Stomach (tissue), 8 donors: ENCODE measurements at regions not wholly inside any gene's neighbourhood (a gene's known extent, or its start where the extent isn't known, plus 50 kb on each side); places are given as distances from the start of the nearest gene placed in this dataset.
A peak's percentile ranks its signal among the peaks of the same experiment; 100 is the strongest.

Experiments
- DNase-seq, 2 donors: peaks; one replicate each; pipeline versions ENCODE4 v3.0.0 to v3.0.0-alpha.2; 2013 to 2019
- H3K27ac ChIP-seq, 5 donors: fragments of 200-600 bp in 4 of 5; sonication (generic) in 4 of 5; one replicate each; pipeline ENCODE4 v1.5.1; 2013 to 2019; ENCODE audit warnings: mild to moderate bottlenecking in 1 of 5, moderate library complexity in 1 of 5
- H3K27me3 ChIP-seq, 3 donors: fragments of 200-600 bp; sonication (generic); one replicate each; pipeline ENCODE4 v1.5.1; 2017 to 2019; ENCODE audit warnings: mixed run types in 1 of 3
- H3K36me3 ChIP-seq, 4 donors: fragments of 200-600 bp; sonication (generic); 1 replicate in 3 of 4; 2 replicates in 1 of 4; pipeline ENCODE4 v1.5.1; 2016 to 2019
- H3K4me1 ChIP-seq, 4 donors: fragments of 200-600 bp; sonication (generic); one replicate each; pipeline ENCODE4 v1.5.1; 2016 to 2019
- H3K4me3 ChIP-seq, 4 donors: fragments of 200-600 bp; sonication (generic) in 3 of 4; one replicate each; pipeline ENCODE4 v1.5.1; 2016 to 2019; ENCODE audit warnings: mild to moderate bottlenecking in 1 of 4
- H3K9me3 ChIP-seq, 4 donors: fragments of 200-600 bp; sonication (generic); one replicate each; pipeline ENCODE4 v1.5.1; 2016 to 2019
- EP300 ChIP-seq: sonication (generic); formaldehyde crosslinking; IDR thresholded peaks from one replicate; pipeline ENCODE4 v1.6.1; 2017; ENCODE audit warnings: antibody characterized with exemption
- POLR2A ChIP-seq, 4 donors: fragments of 450-650 bp; IDR thresholded peaks; one replicate each; pipeline ENCODE4 v1.6.1; 2016; ENCODE audit warnings: antibody characterized with exemption in 4 of 4, control low read depth in 2 of 4, mild to moderate bottlenecking in 1 of 4, moderate library complexity in 1 of 4
- POLR2AphosphoS5 ChIP-seq, 3 donors: sonication (generic); formaldehyde crosslinking; IDR thresholded peaks; one replicate each; pipeline ENCODE4 v1.6.1; 2016; ENCODE audit warnings: antibody characterized with exemption in 3 of 3
- WGBS, 5 donors: extraction: QIAGEN DNeasy Blood & Tissue Kit in 3 of 5; methylation state at CpG; one replicate each; pipeline versions ENCODE4 v1.1.5 to v1.1.7; 2013 to 2018; 5-methylcytosine and 5-hydroxymethylcytosine counted together
- intact Hi-C: fragments of 100-400 bp; cut with DNase I; formaldehyde crosslinking; loops from one replicate; pipeline ENCODE4 v1.15.1; 2023; ENCODE audit warnings: low total_unique reads
- TF ChIP-seq, protein P1 (sequence below), 7 experiments: fragments of 450-650 bp in 4 of 7; fragments of 200-600 bp in 3 of 7; sonication (generic) in 3 of 7; IDR thresholded peaks; one replicate each; pipeline ENCODE4 v1.5.1; 2016 to 2019; ENCODE audit warnings: antibody characterized with exemption in 7 of 7, control low read depth in 2 of 7, mild to moderate bottlenecking in 1 of 7
- donor health status: healthy with polysubstance abuse.
- donor health status: Bipolar disorder and iron deficiency.
- donor health status: healthy.

DNA sequence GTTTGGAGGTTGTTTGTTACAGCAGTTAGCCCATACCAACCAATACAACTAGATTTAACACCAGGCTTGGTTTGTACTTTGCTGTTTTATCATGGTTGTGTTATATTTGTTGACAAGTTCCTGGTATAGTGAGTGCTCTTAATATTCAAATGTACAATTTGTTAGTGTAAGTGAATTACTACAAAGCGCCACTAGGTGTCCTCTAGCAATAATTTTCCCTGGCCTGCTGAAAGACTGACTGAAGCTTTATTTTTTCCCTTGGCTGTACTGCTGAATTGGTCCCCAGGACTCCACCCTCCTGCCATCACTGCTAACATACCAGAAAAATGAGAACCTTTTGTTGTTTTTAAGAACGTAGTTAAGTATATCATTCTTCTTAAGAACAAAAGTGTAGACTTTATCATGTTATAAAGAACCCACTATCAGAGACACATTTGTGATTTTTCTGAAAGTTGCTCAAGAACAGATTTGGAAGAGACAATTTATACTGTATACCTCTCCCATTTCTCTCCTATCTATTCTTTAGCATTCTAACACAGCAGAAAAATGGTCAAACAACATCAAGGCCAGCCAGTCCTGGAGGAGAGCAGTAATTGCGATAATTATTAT is 75.3 kb upstream of the FAR2 start:
- no peak overlapping the region for H3K4me3 ChIP-seq
- no peaks in the 10 kb centered on the region for H3K9me3 ChIP-seq
- no peak overlapping the region for H3K27ac ChIP-seq
- 30 to 35% (median 33%) methylated on average over 3 of the region's 3 CpGs for WGBS, 5 donors
- H3K27me3 ChIP-seq = no peaks in the 10 kb centered on the region
- intact Hi-C loops = no loop called here
- peak in 1 of 2 donors; percentile 73 for DNase-seq
- no peak for TF ChIP-seq EP300
- TF ChIP-seq, protein P1, sequence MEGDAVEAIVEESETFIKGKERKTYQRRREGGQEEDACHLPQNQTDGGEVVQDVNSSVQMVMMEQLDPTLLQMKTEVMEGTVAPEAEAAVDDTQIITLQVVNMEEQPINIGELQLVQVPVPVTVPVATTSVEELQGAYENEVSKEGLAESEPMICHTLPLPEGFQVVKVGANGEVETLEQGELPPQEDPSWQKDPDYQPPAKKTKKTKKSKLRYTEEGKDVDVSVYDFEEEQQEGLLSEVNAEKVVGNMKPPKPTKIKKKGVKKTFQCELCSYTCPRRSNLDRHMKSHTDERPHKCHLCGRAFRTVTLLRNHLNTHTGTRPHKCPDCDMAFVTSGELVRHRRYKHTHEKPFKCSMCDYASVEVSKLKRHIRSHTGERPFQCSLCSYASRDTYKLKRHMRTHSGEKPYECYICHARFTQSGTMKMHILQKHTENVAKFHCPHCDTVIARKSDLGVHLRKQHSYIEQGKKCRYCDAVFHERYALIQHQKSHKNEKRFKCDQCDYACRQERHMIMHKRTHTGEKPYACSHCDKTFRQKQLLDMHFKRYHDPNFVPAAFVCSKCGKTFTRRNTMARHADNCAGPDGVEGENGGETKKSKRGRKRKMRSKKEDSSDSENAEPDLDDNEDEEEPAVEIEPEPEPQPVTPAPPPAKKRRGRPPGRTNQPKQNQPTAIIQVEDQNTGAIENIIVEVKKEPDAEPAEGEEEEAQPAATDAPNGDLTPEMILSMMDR (IDR thresholded peaks at IDR 0.05) = peak in 5 of 7 experiments; percentile 37 to 64 (median 61)
- H3K36me3 ChIP-seq = no peaks in the 10 kb centered on the region
- H3K4me1 ChIP-seq = no peaks in the 10 kb centered on the region

DNA sequence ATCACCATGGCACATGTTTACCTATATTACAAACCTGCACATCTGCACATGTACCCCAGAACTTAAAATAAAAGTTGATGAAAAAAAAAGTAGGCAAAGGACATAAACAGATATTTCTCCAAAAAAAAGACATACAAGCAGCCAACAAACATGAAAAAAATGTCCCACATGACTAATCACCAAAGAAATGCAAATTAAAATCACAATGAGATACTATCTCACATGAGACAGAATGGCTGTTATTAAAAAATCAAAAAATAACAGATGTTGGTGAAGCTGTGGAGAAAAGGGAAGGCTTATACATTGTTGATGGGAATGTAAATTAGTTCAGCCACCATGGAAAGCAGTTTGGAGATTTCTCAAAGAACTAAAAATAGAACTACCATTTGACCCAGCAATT is 68.0 kb upstream of the FAR2 start:
- no peak overlapping the region for H3K4me3 ChIP-seq
- TF ChIP-seq, protein P1 (IDR thresholded peaks at IDR 0.05) = no peak
- TF ChIP-seq POLR2A (IDR thresholded peaks at IDR 0.05) (no peak), EP300 (no peak), POLR2AphosphoS5 (IDR thresholded peaks at IDR 0.05) (no peak)
- no peaks in the 10 kb centered on the region for H3K36me3 ChIP-seq
- H3K27me3 ChIP-seq = no peaks in the 10 kb centered on the region
- no peak for DNase-seq
- H3K4me1 ChIP-seq = no peaks in the 10 kb centered on the region
- no peak overlapping the region for H3K27ac ChIP-seq
- H3K9me3 ChIP-seq = no peaks in the 10 kb centered on the region
- intact Hi-C loops = loop anchor here (5.0 kb wide), 1 partner anchor 236 kb away; no protein-coding TSS in a partner anchor

DNA sequence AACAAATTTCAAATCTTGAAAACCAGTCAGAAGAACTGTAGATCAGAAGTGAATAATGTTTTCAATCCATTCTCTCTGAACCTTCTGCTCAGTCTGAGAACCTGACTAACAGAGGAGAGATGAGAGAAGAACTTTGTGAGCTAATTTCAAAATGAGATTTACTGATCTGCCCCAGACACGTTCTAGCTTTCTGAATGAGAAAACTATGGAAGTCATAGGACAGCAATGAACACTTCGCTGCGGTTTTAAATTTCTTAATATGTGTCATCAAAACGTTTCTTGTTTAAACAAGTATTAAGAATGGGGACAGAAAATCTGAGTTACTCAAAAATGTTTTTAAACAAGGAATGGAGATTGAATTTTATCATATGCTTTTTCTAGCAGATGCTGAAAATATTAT is 66.6 kb upstream of the FAR2 start:
- no peaks in the 10 kb centered on the region for H3K9me3 ChIP-seq
- intact Hi-C loops = loop anchor here (5.0 kb wide), 1 partner anchor 235 kb away; no protein-coding TSS in a partner anchor

DNA sequence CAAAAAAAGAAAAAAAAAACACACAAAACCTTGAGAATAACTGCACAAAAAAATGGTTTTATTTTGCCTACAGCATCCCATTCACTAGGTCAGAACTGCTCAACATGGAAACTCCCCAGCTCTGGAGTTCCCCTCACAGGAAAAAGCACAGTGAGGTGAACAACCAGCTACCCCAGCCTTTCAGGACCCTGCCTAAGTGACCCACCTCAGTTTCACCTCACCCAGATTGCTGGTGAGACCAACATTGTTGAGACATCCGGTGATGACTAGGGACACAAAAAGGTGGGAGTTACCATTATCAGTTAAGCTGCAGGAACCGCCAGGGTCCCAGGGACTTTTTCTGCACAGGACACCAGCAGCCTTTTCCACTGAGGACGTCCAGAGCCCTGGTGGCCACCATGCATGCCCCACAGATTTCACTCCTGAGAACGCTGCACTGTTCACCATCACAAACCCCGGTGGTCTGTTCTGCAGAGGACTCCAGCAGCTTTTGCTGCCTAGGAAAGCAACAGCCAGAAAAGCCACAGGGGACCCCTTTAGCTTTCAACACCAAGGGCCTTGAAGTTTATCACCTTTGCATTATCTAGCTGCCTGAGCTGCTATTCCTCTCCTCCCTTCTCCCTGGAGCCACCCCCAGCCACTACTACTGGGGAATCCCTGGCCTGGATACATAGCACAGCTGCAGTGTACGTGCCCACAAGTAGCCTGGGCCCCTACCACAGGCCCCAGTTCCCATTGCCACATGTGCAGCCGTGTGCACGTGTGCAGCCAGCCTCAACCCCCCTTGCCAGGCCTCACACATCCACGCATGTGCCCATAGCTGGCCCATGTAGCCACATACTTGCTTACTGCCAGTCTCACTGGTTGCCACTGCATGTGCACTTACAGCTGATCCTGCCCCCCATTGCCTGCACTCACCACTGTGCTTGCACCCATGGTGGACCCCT is 62.5 kb upstream of the FAR2 start:
- Histone ChIP-seq H3K36me3 (no peaks in the 10 kb centered on the region), H3K4me3 (no peak overlapping the region), H3K9me3 (peaks cover 0 to 4% (median 0%) of the 10 kb centered on the region in 4 donors), H3K27ac (no peak overlapping the region), H3K4me1 (no peaks in the 10 kb centered on the region), H3K27me3 (no peaks in the 10 kb centered on the region)
- intact Hi-C loops = no loop called here
- TF ChIP-seq, protein P1 (IDR thresholded peaks at IDR 0.05) = no peak
- TF ChIP-seq POLR2AphosphoS5 (IDR thresholded peaks at IDR 0.05) (no peak), EP300 (no peak), POLR2A (IDR thresholded peaks at IDR 0.05) (no peak)
- 56 to 78% (median 64%) methylated on average over 9 of the region's 9 CpGs for WGBS, 5 donors
- no peak for DNase-seq

More for the DNA sequence above, 66.6 kb upstream of the FAR2 start:
- Histone ChIP-seq H3K27me3 (no peaks in the 10 kb centered on the region), H3K4me3 (no peak overlapping the region), H3K36me3 (no peaks in the 10 kb centered on the region), H3K4me1 (no peaks in the 10 kb centered on the region), H3K27ac (no peak overlapping the region)
- TF ChIP-seq POLR2A (IDR thresholded peaks at IDR 0.05) (no peak), POLR2AphosphoS5 (IDR thresholded peaks at IDR 0.05) (no peak), EP300 (no peak)
- TF ChIP-seq, protein P1 (IDR thresholded peaks at IDR 0.05) = no peak
- WGBS, 5 donors = 40 to 62% (median 58%) methylated on average over 4 of the region's 4 CpGs
- no peak for DNase-seq
